HL-60/S4 treated with phorbol 12-myristate 13-acetate at 8.2 ng/mL for 4 days and 3 days (cell line): ENCODE measurements at regions not wholly inside any gene's neighbourhood (a gene's known extent, or its start where the extent isn't known, plus 50 kb on each side); places are given as distances from the start of the nearest gene placed in this dataset.
"Not testable (repeated sequence)": the region's sequence is repeated elsewhere in the genome, so short reads cannot be mapped to it uniquely, and the experiment has no call there.

Source experiments
- in situ Hi-C: fragments of 300-500 bp; cut with MboI; formaldehyde crosslinking; loops from 2 replicates; pipeline ENCODE4 v1.15.0; 2022; ENCODE audit warnings: low sequenced_read_pairs

- in situ Hi-C loops, result no loop called here
Measured at GRCh38 chr4:149870008-149870407, 54.4 kb upstream of the IQCM start.

GRCh38 chr4:149881744-149882143 is 66.1 kb upstream of the IQCM start:
- in situ Hi-C loops, result loop anchor here (25.0 kb wide), 1 partner anchor 519 kb away; no protein-coding TSS in a partner anchor

GRCh38 chr4:149882251-149882650 is 66.6 kb upstream of the IQCM start:
- in situ Hi-C loops, result loop anchor here (25.0 kb wide), 1 partner anchor 520 kb away; no protein-coding TSS in a partner anchor

GRCh38 chr4:149884046-149884445 is 68.4 kb upstream of the IQCM start:
- in situ Hi-C loops, result loop anchor here (25.0 kb wide), 1 partner anchor 522 kb away; no protein-coding TSS in a partner anchor

GRCh38 chr4:149884529-149885181 is 69.0 kb upstream of the IQCM start:
- in situ Hi-C loops, result loop anchor here (25.0 kb wide), 1 partner anchor 522 kb away; no protein-coding TSS in a partner anchor

DNA sequence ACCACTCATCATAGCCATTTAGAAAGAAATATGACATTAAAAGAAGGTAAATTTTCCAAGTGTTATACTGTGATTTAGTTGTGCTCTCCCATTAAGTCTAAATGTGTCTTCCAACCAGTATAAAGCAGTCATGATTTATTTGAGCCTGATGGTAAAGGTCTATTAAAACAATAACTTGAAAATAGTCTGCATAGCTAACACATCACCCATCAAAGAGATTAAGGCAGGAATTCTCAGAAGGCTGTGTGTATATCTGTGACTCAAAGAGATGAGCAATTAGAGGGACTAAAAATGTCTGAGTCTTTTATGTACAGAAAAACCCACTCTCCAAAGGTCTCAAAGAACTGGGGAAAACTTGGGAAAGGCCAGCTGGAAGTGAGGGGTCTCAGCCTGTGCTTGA is 70.3 kb upstream of the IQCM start:
- in situ Hi-C loops, result loop anchor here (25.0 kb wide), 1 partner anchor 524 kb away; no protein-coding TSS in a partner anchor

DNA sequence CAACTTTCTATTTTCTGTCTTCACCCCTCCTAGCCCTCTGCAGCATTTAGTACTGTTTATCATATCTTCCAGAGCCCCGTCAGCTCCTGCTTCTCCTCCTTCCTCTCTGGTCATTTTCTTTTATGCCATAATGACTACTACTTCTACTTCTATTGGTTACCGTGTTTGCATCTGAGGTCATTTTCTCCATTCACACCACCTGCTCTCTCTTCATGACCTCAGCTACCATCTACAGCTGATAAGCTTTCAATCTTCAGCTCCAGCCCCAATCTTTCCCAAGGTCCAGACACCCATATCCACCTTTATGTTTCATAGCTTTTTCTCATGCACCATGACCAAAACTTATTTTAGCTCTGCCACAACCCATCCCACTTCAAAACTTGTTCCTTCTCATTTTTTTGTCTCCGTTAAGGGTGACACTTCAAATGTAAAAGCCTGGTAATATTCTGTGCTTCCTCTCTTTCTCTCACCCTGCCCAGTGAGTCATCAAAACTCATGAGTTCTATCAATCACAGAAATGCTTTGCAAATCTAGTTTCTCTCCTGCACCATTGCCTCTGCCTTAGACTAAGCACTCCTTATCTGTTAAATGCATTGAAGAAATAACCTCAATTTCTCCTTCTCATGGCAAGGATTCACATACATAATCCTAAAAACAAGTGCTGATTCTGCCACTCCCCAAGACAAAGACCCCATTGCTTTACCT is 71.3 kb upstream of the IQCM start:
- in situ Hi-C loops, result loop anchor here (25.0 kb wide), 1 partner anchor 525 kb away; no protein-coding TSS in a partner anchor

GRCh38 chr4:149889991-149890390 is 74.3 kb upstream of the IQCM start:
- in situ Hi-C loops, result loop anchor here (25.0 kb wide), 1 partner anchor 528 kb away; no protein-coding TSS in a partner anchor

- in situ Hi-C loops, result loop anchor here (25.0 kb wide), 1 partner anchor 528 kb away; no protein-coding TSS in a partner anchor
Measured at GRCh38 chr4:149890531-149890930, 74.9 kb upstream of the IQCM start.

DNA sequence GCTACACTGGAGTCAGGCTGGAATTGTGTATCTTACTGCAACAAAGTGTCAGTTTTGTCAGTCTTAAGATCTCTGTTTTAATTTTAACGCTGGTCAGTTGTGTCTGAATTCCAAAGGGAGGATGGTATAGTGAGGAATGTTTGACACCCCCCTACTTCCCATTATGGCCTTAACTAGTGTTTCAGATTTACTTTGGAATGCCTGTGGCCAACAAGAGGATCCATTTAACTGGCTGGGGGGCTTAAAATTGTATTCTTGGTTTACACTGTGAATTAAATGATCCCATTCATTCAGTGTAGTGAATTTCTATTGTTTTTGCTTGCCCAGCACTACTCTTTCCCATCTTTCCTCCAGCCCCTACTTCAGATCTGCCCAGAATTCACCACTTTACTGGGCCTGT is 75.8 kb upstream of the IQCM start:
- in situ Hi-C loops, result loop anchor here (25.0 kb wide), 1 partner anchor 529 kb away; no protein-coding TSS in a partner anchor

- in situ Hi-C loops, result loop anchor here (25.0 kb wide), 1 partner anchor 534 kb away; no protein-coding TSS in a partner anchor
Measured at GRCh38 chr4:149896432-149896831, 80.8 kb upstream of the IQCM start.

DNA sequence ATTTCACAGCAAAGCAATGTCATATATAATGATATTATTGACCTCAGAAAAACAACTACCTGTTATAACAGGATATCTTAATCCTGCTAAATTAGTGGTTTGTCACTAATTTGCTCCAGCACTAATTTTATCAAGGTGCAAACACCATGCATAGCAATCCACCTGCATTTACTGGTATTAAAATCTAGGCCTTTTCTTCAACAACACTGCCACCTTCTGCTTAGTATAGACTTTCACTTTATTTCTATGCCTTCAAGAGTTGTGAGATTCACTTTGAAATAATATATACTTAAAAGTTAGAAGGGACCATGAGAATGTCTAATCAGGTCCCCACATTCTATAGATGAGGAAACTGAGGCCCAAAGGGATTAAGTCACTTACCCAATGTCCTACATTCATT is 82.1 kb upstream of the IQCM start:
- in situ Hi-C loops, result loop anchor here (25.0 kb wide), 1 partner anchor 535 kb away; no protein-coding TSS in a partner anchor

DNA sequence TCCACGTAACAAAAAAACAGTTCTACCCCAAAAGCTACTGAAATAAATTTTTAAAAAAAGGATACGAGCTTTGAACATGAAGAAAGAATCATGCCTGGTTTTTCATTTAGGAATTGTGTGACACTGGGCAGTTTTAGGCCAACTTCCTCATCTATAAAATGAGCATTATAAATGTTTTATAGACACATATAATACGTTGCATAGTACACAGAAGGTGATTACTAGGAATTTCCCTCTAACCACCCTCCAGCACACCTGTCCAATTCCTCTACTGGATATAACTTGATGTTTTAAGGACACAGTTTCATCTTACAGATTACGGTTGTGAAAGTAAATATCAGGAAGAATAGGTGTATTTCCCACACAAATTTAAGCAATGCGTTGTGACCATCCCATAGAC is 85.5 kb upstream of the IQCM start:
- in situ Hi-C loops, result no loop called here

GRCh38 chr4:149902242-149902641 is 86.6 kb upstream of the IQCM start:
- in situ Hi-C loops, result no loop called here

GRCh38 chr4:149910177-149910576 is 94.5 kb upstream of the IQCM start:
- in situ Hi-C loops, result no loop called here

DNA sequence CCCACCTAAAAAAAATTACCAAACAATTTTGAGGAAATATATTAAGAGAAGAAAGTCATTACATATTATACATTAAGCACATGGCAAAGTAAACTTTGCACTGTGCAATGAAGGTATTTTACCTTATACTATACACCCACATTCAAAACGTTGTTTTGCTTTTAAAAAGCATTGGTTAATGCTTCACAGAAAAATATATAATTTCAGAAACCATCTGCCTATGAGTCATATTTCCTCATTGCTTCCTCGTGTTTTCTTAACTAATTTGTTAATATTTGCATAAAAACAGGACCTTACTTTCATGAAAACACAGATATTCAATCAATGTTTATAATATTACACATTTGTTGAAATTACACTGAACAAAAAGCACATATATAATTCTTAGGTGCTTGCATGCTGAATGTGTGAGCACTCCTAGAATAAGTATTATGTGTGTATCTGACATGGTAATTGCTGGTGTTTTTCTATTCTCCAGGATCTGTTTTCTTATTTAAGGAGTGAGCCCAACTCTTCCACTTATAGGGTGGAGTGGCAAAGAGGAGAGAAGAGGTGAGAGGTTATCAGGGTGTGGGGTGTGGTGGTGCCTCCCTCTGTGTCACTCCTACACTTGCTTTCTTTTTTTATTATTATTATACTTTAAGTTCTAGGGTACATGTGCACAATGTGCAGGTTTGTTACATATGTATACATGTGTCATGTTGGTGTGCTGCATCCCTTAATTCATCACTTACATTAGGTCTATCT is 95.1 kb upstream of the IQCM start:
- in situ Hi-C loops, result no loop called here

DNA sequence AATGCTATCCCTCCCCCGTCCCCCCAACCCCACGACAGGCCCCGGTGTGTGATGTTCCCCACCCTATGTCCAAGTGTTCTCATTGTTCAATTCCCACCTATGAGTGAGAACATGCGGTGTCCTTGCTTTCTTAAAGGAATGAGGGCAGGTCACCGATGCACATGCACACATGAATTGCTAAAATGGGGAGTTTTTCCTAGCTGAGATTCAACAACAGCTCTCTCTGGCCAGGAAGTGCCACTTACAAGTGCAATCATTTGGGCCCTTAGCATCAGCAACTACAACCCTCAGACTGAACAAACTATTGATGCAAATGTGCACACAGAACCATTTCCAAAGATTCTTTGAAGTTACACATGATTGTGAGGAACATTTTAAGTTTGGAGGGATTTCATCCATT is 95.7 kb upstream of the IQCM start:
- in situ Hi-C loops, result no loop called here

DNA sequence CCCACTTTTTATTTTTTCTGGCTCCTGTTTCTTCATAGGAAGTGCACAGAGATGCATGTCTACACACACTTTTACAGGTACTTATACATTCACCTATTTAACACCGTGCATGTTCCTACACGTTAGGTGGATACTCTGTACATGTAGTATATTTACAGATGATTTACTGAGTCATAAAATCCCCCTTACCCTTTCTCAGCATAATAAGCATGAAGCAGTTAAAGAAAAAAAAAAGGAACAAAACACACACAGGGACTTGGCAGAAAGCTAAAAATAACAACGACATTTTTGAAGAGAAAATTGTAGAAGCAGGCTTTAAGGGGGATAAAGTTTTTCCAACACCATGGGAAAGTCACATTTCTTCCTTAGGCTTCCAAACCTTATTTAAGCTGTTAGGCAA is 96.4 kb upstream of the IQCM start:
- in situ Hi-C loops, result no loop called here

- in situ Hi-C loops, result no loop called here
Measured at GRCh38 chr4:149914119-149915115, 98.8 kb upstream of the IQCM start.

- in situ Hi-C loops, result not testable (repeated sequence)
Measured at GRCh38 chr4:149915735-149916134, 100.1 kb upstream of the IQCM start.
